GM19452 (cell line): ENCODE measurements at regions not wholly inside any gene's neighbourhood (a gene's known extent, or its start where the extent isn't known, plus 50 kb on each side); places are given as distances from the start of the nearest gene placed in this dataset.
"Not testable (repeated sequence)": the region's sequence is repeated elsewhere in the genome, so short reads cannot be mapped to it uniquely, and the experiment has no call there.

Experiments
- ATAC-seq: cut with Tn5 transposase; IDR thresholded peaks from one replicate; pipeline ENCODE4 v1.9.1; 2021; ENCODE audit not compliant: unreplicated experiment

- ATAC-seq: not testable (repeated sequence)
Measured at GRCh38 chr4:73671348-73671747, 51.1 kb upstream of the RASSF6 start.

- no peak for ATAC-seq
Measured at GRCh38 chr4:73673286-73673685, 53.0 kb upstream of the RASSF6 start.

DNA sequence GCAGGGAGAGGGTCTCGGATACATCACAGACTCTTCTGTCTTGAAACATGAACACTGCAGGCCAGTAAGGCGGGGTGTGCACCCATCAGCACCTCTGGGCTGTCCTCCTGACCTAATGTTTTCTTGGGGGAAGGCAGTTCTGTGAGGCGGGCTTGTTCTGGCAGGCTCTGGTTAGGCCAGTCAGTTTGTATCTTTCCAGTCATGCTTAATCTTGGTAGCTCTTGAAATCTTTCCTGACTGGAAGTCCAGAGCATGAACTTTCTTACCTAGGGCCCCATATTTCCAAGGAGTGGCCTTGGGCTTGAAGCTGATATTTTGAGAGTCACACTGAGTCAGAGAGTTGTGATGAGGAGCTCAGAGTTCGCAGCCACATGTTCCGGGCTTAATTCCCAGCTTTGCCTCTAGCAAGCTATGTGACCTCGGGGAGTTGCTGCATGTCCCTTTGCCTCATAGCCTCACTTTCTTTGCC lies 54.2 kb upstream of the RASSF6 start:
- no peak for ATAC-seq

DNA sequence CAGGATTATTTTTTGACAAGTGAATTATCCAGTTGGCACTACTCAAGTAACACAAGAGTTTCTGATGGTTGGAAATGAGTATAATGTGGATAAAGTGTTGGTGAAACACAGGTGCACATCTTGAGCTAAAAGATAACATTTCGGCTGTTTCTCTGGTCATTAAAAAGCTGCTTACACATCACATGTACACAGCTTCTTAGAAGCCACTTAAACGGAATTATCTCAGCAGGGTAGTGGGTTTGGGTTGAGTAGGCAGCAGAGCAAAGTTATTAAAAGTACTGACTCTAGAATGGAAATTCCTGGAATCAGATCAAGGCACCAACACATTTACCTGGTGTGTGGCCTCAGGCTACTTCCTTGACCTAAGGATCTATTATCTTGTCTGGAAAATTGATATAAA lies 55.4 kb upstream of the RASSF6 start:
- ATAC-seq: no peak

- no peak for ATAC-seq
Measured at GRCh38 chr4:73676136-73676535, 55.9 kb upstream of the RASSF6 start.

DNA sequence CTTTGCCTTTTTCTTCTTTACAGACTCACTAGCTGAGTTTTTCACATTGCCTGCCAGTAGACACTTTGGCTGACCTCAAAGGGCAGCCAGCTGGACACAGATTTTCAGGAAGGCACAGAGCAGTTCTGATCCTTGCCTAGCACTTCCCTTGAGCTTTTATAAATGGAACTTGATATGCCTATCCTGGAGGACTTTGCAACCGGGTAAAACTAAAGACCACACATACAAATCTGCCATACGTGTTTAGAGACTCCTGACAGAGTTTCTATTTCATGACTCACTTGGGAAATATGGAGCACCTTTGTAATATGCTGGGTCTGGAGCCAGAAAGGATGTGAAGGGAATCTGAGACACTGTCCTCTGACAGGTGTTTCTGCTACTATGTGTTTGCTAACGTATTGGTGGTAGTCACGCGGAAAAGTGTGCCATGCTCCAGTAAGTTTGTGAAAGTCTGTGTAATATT lies 56.7 kb upstream of the RASSF6 start:
- peak; percentile 86 for ATAC-seq

GRCh38 chr4:73679836-73680235 lies 59.6 kb upstream of the RASSF6 start:
- ATAC-seq: no peak

- no peak for ATAC-seq
Measured at GRCh38 chr4:73681776-73682175, 58.6 kb upstream of the CXCL8 start.

- ATAC-seq: no peak
Measured at GRCh38 chr4:73682508-73682907, 57.9 kb upstream of the CXCL8 start.

- ATAC-seq: no peak
Measured at GRCh38 chr4:73683033-73683432, 57.3 kb upstream of the CXCL8 start.

DNA sequence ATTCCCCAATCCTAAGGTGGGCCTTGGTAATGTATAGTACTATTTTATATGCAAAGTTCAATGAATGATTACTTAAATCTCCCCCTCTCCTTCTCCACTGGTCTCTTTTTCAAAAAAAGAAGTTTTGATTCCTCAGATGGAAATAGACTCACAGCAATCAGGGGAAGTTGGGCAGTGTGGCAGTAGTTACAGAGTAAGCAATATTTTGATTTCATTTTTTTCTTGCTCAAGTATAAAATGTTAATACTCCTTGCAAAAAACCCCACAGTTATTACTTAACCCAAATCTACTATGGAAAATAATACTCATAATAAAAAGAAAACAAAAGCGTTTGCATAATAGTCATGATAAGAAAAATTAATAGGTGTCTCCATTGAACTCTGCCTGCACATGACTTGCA lies 56.9 kb upstream of the CXCL8 start:
- ATAC-seq: no peak

DNA sequence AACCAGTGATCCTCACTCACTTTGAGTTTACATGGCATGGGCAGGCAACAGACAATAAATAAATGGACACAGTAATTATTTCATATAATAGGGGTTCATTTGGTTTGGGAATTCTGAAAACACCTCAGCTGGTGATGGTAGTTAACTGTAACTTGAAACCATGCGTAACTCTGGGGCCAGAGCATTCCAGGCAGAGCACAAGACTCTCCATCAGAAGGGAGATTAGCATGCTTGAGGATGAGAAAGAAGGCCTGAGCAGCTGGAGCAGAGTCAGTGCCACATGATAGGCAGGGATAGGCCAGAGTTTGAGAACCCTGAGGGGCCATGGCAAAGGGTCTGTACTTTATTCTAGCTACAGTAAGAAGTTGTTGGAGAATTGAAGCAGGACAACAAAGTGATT lies 56.3 kb upstream of the CXCL8 start:
- no peak for ATAC-seq

DNA sequence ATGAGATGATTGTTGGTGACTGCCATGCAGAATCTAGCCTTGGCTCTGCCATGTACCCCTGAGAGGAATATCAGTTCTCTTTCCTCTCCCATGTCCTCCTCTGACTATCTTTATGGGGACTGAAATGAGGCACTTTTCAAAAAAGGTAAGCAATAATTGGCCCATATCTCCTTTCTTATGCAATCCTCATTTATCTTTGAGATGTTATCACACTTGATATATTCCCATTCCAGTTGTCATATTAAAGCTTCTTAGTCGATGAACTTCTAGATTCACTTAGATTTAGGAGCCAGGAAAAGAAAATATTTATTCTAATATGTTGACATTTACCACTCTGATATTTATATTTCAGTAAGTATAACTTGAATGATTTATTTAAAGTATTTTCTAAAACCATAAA lies 55.3 kb upstream of the CXCL8 start:
- no peak for ATAC-seq

DNA sequence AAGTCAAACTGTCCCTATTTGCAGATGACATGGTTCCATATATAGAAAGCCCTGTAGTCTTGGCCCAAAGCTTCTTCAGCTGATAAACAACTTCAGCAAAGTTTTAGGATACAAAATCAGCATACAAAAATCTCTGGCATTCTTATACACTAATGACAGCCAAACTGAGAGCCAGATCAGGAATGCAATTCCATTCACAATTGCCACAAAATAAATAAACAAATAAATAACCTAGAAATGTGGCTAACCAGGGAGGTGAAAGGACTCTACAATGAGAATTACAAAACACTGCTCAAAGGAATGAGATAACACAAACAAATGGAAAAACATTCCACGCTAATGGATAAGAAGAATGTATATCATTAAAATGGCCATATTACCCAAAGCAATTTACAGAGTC lies 52.9 kb upstream of the CXCL8 start:
- ATAC-seq: no peak

DNA sequence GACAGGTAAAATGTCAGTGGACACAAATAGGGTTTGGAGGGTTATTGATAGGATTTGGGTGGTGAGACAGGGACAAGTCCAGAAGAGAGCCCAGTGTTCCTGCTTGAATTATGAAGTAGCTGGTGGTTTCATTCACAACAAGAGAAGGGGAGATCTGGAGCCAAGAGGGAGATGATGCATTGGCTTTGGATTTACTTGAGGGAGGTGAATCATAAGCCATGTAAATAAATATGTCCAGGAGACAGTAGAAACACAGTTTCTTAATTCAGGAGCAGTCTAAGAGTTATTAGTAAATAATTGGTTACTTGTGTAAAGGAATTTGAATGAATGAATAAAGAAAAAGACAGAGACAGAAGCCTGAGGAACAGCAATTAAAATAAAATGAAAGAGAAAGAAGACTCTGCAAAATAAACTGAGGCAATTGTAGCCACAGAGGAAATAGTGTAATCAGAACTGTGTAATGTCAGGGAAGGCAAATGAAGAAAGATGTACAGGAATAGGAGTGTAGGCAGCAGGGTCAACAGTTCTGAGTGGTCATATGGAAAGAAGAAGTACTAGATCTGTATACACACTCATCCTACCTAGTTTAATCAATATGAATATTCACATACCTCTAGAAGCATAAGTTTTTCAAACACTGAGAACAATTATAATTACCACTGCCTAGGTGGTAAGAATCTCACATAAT lies 50.2 kb upstream of the CXCL8 start:
- no peak for ATAC-seq
